AG04449 (cell line): ENCODE measurements at regions not wholly inside any gene's neighbourhood (a gene's known extent, or its start where the extent isn't known, plus 50 kb on each side); places are given as distances from the start of the nearest gene placed in this dataset.

Source experiments
- CTCF ChIA-PET: fragments of 350-600 bp; formaldehyde crosslinking; extraction: SDS; loops from one replicate; lab custom pipeline; 2021; ENCODE audit warnings: antibody characterized with exemption; lab: Yijun Ruan, JAX
- POLR2A ChIA-PET: fragments of 400-600, 350-600 bp; formaldehyde crosslinking; extraction: SDS; loops from one replicate; lab custom pipeline; 2020; ENCODE audit warnings: antibody characterized with exemption, inconsistent platforms; lab: Yijun Ruan, JAX
- DNase-seq: peaks from one replicate; pipeline ENCODE4 v3.0.0-alpha.2; 2010; ENCODE audit warnings: low read depth, low spot score
- H3K4me3 ChIP-seq: 2 replicates; pipeline ENCODE4 v1.5.1; 2011; ENCODE audit warnings: low read depth, mild to moderate bottlenecking, control low read depth, low read length
- TF ChIP-seq, protein P1 (sequence below): IDR thresholded peaks from one replicate; pipeline ENCODE4 v1.5.1; 2011; ENCODE audit warnings: mild to moderate bottlenecking, moderate library complexity, low read length, control low read depth, inconsistent platforms; ENCODE audit not compliant: insufficient read depth; ENCODE audit errors: missing control alignments

DNA sequence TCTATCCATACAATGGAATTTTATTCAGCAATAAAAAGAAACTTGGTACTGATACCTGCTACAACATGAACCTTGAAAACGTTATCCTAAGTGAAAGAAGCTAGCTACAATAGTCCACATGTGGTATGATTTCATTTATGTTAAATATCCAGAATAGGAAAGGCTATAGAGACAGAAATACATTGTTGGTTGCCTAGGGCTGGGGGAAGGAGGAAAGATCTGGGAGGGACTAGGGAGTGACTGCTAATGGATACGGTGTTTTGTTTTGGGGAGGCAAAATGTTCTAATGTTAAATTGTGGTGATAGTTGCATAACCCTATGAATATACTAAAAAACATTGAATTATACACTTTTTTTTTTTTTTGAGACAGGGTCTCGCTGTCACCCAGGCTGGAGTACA, 141.1 kb upstream of the ARX start:
- POLR2A ChIA-PET, result no interaction called here

DNA sequence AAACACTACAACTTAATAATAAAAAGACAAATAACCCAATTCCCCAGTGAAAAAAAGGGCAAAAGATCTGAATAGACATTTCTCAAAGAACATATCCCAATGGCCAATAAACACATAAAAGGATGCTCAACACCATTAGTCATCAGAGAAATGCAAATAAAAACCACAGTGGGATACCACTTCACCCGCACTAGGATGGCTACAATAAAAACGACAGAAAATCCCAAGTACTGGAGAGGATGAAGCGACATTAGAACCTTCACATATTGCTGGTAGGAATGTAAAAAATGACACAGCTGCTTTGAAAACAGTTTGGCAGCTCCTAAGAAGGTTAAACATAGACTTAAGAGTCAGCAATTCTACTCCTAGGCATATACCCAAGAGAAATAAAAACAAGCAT, 140.6 kb upstream of the ARX start:
- POLR2A ChIA-PET, result no interaction called here
- TF ChIP-seq, protein P1, sequence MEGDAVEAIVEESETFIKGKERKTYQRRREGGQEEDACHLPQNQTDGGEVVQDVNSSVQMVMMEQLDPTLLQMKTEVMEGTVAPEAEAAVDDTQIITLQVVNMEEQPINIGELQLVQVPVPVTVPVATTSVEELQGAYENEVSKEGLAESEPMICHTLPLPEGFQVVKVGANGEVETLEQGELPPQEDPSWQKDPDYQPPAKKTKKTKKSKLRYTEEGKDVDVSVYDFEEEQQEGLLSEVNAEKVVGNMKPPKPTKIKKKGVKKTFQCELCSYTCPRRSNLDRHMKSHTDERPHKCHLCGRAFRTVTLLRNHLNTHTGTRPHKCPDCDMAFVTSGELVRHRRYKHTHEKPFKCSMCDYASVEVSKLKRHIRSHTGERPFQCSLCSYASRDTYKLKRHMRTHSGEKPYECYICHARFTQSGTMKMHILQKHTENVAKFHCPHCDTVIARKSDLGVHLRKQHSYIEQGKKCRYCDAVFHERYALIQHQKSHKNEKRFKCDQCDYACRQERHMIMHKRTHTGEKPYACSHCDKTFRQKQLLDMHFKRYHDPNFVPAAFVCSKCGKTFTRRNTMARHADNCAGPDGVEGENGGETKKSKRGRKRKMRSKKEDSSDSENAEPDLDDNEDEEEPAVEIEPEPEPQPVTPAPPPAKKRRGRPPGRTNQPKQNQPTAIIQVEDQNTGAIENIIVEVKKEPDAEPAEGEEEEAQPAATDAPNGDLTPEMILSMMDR, result no peak
- CTCF ChIA-PET, result no interaction called here
- no peak overlapping the region for H3K4me3 ChIP-seq
- no peak for DNase-seq

More for the DNA sequence above, 141.1 kb upstream of the ARX start:
- TF ChIP-seq, protein P1, result no peak
- CTCF ChIA-PET, result no interaction called here
- no peak for DNase-seq
- no peak overlapping the region for H3K4me3 ChIP-seq

DNA sequence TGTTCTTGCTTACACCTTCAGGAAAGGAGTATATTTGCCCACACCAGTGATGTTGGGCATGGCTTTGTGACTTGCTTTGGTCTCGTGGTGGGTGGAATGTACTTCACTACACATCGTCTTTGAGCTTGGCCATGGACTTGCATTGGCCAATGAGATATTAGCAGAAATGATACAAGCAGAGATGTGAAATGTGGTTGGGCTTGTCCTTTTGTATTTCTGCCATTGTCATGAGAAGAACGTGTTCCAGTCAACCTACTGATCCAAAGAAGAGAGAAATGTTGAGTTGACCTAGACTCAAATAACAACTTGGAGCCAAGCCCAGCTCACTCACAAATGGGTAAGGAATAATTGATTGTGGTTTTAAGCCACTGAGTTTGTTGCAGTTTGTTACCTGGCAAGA, 138.4 kb upstream of the ARX start:
- ChIA-PET POLR2A (no interaction called here), CTCF (no interaction called here)

DNA sequence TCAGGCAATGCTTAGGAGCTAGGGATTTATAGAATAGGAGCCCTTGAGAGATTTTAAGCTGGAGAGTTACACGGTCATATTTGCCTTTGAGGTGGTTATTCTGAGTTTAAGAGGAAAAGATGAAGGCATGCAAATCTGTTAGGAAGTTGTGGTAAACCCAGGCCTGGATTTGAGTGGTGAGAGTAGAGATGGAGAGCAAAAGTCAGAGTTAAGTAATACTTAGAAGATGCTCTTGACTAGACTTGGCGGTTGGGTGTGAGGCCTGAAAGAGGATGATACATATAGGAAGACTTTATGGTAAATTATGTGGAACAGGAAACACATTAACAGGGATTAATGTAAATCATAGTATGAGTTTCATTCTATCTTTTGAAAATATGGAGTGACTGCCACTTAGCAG, 136.0 kb upstream of the ARX start:
- TF ChIP-seq, protein P1, result no peak
- DNase-seq, result no peak
- no peak overlapping the region for H3K4me3 ChIP-seq
- CTCF ChIA-PET, result interaction anchor here (1.5 kb wide), 1 partner anchor 8 kb away, joined by 5 read pairs; no protein-coding TSS in a partner anchor
- POLR2A ChIA-PET, result no interaction called here

More for the DNA sequence above, 138.4 kb upstream of the ARX start:
- TF ChIP-seq, protein P1, result no peak
- H3K4me3 ChIP-seq, result no peak overlapping the region
- no peak for DNase-seq

DNA sequence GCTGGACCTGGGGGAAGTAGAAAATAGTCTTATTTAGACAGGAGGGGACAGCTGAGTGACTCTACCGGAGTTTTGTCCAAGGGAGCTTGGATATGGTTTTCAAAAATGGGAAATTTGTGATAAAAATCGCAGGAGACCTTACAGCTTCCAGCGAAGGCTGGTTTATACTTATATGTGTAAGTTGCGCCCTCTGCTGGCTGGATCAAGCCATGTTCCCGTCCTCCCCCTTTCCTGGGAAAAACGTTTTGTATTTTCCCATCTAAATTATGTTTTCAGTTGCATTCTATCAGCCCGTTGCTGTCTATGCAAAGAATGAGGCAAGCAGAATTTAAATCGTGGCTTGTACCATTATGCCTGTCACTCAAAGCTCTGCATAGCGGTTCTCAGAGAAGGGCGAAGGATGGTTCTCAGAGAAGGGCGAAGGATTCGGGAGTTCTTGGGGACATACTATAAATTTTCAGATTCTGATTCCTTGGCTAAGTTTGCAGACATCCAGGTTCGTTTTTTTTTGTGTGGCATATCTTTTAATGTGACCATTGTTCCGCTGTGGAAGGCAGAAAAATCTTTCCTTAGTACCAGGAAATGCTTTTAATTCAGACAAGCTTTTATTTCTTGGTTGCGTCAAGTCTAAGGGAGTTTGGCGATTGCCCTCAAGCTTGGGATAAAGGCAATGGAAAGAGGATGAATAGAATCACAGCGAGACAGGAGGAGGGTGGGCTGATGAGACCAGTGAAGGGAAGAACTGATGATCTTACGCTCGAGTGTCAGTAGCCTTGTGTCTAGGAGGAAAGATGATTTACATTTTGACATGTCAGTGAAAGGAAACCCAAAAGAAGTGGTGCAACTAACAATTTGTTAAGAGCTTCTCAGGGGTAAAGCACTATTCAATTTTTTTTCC, 128.5 kb upstream of the ARX start:
- POLR2A ChIA-PET, result no interaction called here
- peak overlapping the region; percentile 33 for H3K4me3 ChIP-seq
- TF ChIP-seq, protein P1, result peak; percentile 47
- CTCF ChIA-PET, result interaction anchor here (0.6 to 6.2 kb wide), 21 partner anchors 8 to 885 kb away, joined by 3 to 97 read pairs (median 4); no protein-coding TSS in a partner anchor
- no peak for DNase-seq

DNA sequence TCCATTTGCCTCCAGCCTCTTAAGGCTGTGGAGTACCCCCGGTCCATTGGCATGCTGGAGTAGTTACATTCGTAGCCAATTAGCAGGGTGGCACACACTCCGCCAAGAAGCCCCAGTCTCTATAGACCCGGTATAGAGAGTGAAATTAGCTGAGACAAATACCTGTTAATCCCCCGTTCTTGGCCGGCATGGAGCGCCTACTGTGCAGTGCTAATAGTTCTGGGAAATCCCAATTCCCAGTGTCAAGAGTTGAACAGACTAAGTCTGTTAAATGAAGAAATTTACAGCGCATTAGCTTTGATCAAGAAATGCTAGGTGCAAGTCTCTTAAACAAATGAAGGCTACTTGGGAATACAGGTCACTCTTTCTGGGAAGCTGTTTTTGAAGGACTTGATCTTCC, 127.8 kb upstream of the ARX start:
- DNase-seq, result no peak
- ChIA-PET CTCF (interaction anchor here (0.7 to 6.2 kb wide), 19 partner anchors 9 to 884 kb away, joined by 3 to 97 read pairs (median 4); no protein-coding TSS in a partner anchor), POLR2A (no interaction called here)
- H3K4me3 ChIP-seq, result no peak overlapping the region
- TF ChIP-seq, protein P1, result no peak
